Kidney (tissue), 13 donors: ENCODE measurements at regions not wholly inside any gene's neighbourhood (a gene's known extent, or its start where the extent isn't known, plus 50 kb on each side); places are given as distances from the start of the nearest gene placed in this dataset.

Source experiments
- DNase-seq, 5 donors: peaks; one replicate each; pipeline ENCODE4 v3.0.0-alpha.2; 2013 to 2020
- FAIRE-seq: peaks from 2 replicates; lab custom pipeline; 2012; peaks lifted over from hg19 to GRCh38; lab: Jason Lieb, UNC
- H3K27ac ChIP-seq, 2 donors: one replicate each; pipeline ENCODE4 v1.7.0; 2013; ENCODE audit warnings: low read depth in 2 of 2, low read length in 2 of 2, inconsistent platforms in 1 of 2
- H3K27me3 ChIP-seq: one replicate; pipeline ENCODE4 v1.7.1; 2013; ENCODE audit warnings: low read length, inconsistent platforms; ENCODE audit not compliant: control insufficient read depth, insufficient read depth
- H3K36me3 ChIP-seq, 3 donors: one replicate each; pipeline versions ENCODE4 v1.7.0 to v1.7.1; 2013; ENCODE audit warnings: low read length in 3 of 3, control low read depth in 1 of 3, inconsistent platforms in 1 of 3; ENCODE audit not compliant: insufficient read depth in 3 of 3, control insufficient read depth in 2 of 3
- H3K4me1 ChIP-seq, 3 donors: one replicate each; pipeline versions ENCODE4 v1.7.0 to v1.7.1; 2013; ENCODE audit warnings: low read length in 3 of 3, inconsistent platforms in 1 of 3, low read depth in 1 of 3; ENCODE audit not compliant: control insufficient read depth in 2 of 3, insufficient read depth in 2 of 3
- H3K4me3 ChIP-seq, 3 donors: one replicate each; pipeline versions ENCODE4 v1.7.0 to v1.8.1; 2013; ENCODE audit warnings: low read length in 3 of 3, control low read depth in 1 of 3, inconsistent platforms in 1 of 3
- H3K9ac ChIP-seq, 3 donors: one replicate each; pipeline versions ENCODE4 v1.7.0 to v1.7.1; 2013; ENCODE audit warnings: low read length in 3 of 3, control low read depth in 1 of 3, inconsistent platforms in 1 of 3
- H3K9me3 ChIP-seq, 3 donors: one replicate each; pipeline versions ENCODE4 v1.7.0 to v1.7.1; 2013; ENCODE audit warnings: low read length in 3 of 3, control low read depth in 1 of 3, inconsistent platforms in 1 of 3; ENCODE audit not compliant: control insufficient read depth in 2 of 3, insufficient read depth in 1 of 3
- CTCF ChIP-seq: IDR thresholded peaks from 3 replicates; pipeline ENCODE4 v1.5.1; 2012; ENCODE audit warnings: mild to moderate bottlenecking, moderate library complexity, borderline replicate concordance; ENCODE audit not compliant: insufficient read depth; ENCODE audit errors: extremely low read depth
- intact Hi-C: fragments of 100-400 bp; cut with DNase I; formaldehyde crosslinking; loops from one replicate; pipeline ENCODE4 v1.11.1; 2022
- donor health status: control.
- donor health status: control.
- donor health status: control.
- donor health status: control.
- donor health status: control.
- donor health status: DM: yes; HTN: yes; CAD: no.
- donor health status: Normal renal cell carcinoma (clear cell type).

- no peak for TF ChIP-seq CTCF
- no peak for FAIRE-seq
- intact Hi-C loops: no loop called here
Observed at GRCh38 chr7:42392826-42393225, 155.8 kb upstream of the GLI3 start.

GRCh38 chr7:42389697-42390096, 152.7 kb upstream of the GLI3 start:
- no peak overlapping the region for H3K27ac ChIP-seq
- no peaks in the 10 kb centered on the region for H3K4me1 ChIP-seq
- H3K36me3 ChIP-seq: no peaks in the 10 kb centered on the region
- FAIRE-seq (no peak), DNase-seq (no peak)
- no peak overlapping the region for H3K9ac ChIP-seq
- H3K4me3 ChIP-seq: no peak overlapping the region
- intact Hi-C loops: no loop called here
- no peak for TF ChIP-seq CTCF
- H3K27me3 ChIP-seq: no peaks in the 10 kb centered on the region
- H3K9me3 ChIP-seq: no peaks in the 10 kb centered on the region

More at GRCh38 chr7:42392826-42393225, 155.8 kb upstream of the GLI3 start:
- Histone ChIP-seq H3K27me3 (no peaks in the 10 kb centered on the region), H3K9me3 (no peaks in the 10 kb centered on the region), H3K36me3 (no peaks in the 10 kb centered on the region), H3K4me1 (no peaks in the 10 kb centered on the region), H3K4me3 (no peak overlapping the region), H3K27ac (no peak overlapping the region), H3K9ac (no peak overlapping the region)
- DNase-seq: no peak

- no peaks in the 10 kb centered on the region for H3K36me3 ChIP-seq
- no peaks in the 10 kb centered on the region for H3K4me1 ChIP-seq
- H3K9me3 ChIP-seq: no peaks in the 10 kb centered on the region
- DNase-seq (no peak), FAIRE-seq (no peak)
- H3K4me3 ChIP-seq: no peak overlapping the region
- intact Hi-C loops: no loop called here
- no peak overlapping the region for H3K27ac ChIP-seq
- no peaks in the 10 kb centered on the region for H3K27me3 ChIP-seq
- no peak overlapping the region for H3K9ac ChIP-seq
- TF ChIP-seq CTCF: no peak
Observed at GRCh38 chr7:42385912-42386311, 148.9 kb upstream of the GLI3 start.

- Histone ChIP-seq H3K27me3 (no peaks in the 10 kb centered on the region), H3K9me3 (no peaks in the 10 kb centered on the region), H3K4me1 (no peaks in the 10 kb centered on the region), H3K27ac (no peak overlapping the region), H3K4me3 (no peak overlapping the region), H3K36me3 (no peaks in the 10 kb centered on the region), H3K9ac (no peak overlapping the region)
- intact Hi-C loops: no loop called here
- FAIRE-seq (no peak), DNase-seq (no peak)
- TF ChIP-seq CTCF: no peak
Observed at GRCh38 chr7:42381161-42381560, 144.2 kb upstream of the GLI3 start.
